HL-60 (cell line): ENCODE measurements at regions not wholly inside any gene's neighbourhood (a gene's known extent, or its start where the extent isn't known, plus 50 kb on each side); places are given as distances from the start of the nearest gene placed in this dataset.
A peak's percentile ranks its signal among the peaks of the same experiment; 100 is the strongest.

Experiments
- DNase-seq, 2 experiments: peaks; one replicate each; pipeline ENCODE4 v3.0.0-alpha.2; 2010 to 2020; ENCODE audit warnings: low read depth in 1 of 2, low spot score in 1 of 2
- H3K27ac ChIP-seq: fragments of 250-450 bp; sonication (Bioruptor Pico); replicated peaks from 2 replicates; pipeline ENCODE4 v1.5.1; 2020; ENCODE audit warnings: mild to moderate bottlenecking, moderate library complexity
- H3K27me3 ChIP-seq: fragments of 250-450 bp; sonication (Bioruptor Pico); 2 replicates; pipeline ENCODE4 v1.5.1; 2021; ENCODE audit warnings: mild to moderate bottlenecking, moderate library complexity; ENCODE audit not compliant: insufficient read depth, poor library complexity, severe bottlenecking
- H3K4me3 ChIP-seq: replicated peaks from 2 replicates; pipeline ENCODE4 v1.5.1; 2011; ENCODE audit warnings: mild to moderate bottlenecking, control low read depth, low read length; ENCODE audit not compliant: insufficient read depth
- GABPA ChIP-seq: IDR thresholded peaks from 2 replicates; pipeline ENCODE4 v1.6.1; 2012; ENCODE audit warnings: low read depth
- POLR2AphosphoS5 ChIP-seq: IDR thresholded peaks from 2 replicates; pipeline ENCODE4 v1.6.1; 2012; ENCODE audit warnings: low read depth
- SPI1 ChIP-seq: IDR thresholded peaks from 2 replicates; pipeline ENCODE4 v1.6.1; 2012; ENCODE audit warnings: low read depth, mild to moderate bottlenecking, borderline replicate concordance
- TF ChIP-seq, protein P1 (sequence below): IDR thresholded peaks from 2 replicates; pipeline ENCODE4 v1.6.1; 2012; ENCODE audit warnings: low read depth; ENCODE audit not compliant: insufficient replicate concordance
- TF ChIP-seq, protein P2 (sequence below): IDR thresholded peaks from one replicate; pipeline ENCODE4 v1.5.1; 2011; ENCODE audit warnings: low read length, control low read depth, inconsistent platforms; ENCODE audit not compliant: insufficient read depth

DNA sequence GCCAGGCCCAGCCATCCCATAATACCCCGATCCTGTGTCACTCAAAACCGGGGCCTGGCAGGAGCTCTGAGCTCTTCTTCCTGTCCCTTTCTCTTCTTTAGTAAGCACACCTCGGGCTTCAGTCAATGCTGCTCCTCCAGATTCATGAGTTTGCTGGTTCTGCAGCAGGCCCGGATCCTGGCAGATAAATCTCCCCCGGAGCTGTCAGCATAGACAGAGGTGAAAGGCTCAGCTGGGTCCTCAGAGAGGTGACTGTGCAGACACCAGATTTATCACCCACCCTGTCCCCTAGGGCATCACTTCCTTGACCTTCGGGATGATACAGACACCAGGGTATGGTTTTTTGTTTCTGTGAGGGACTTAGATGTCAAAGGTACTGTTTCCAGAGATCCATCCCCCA is 242.5 kb upstream of the N4BP1 start:
- DNase-seq = no peak
- TF ChIP-seq, protein P1, sequence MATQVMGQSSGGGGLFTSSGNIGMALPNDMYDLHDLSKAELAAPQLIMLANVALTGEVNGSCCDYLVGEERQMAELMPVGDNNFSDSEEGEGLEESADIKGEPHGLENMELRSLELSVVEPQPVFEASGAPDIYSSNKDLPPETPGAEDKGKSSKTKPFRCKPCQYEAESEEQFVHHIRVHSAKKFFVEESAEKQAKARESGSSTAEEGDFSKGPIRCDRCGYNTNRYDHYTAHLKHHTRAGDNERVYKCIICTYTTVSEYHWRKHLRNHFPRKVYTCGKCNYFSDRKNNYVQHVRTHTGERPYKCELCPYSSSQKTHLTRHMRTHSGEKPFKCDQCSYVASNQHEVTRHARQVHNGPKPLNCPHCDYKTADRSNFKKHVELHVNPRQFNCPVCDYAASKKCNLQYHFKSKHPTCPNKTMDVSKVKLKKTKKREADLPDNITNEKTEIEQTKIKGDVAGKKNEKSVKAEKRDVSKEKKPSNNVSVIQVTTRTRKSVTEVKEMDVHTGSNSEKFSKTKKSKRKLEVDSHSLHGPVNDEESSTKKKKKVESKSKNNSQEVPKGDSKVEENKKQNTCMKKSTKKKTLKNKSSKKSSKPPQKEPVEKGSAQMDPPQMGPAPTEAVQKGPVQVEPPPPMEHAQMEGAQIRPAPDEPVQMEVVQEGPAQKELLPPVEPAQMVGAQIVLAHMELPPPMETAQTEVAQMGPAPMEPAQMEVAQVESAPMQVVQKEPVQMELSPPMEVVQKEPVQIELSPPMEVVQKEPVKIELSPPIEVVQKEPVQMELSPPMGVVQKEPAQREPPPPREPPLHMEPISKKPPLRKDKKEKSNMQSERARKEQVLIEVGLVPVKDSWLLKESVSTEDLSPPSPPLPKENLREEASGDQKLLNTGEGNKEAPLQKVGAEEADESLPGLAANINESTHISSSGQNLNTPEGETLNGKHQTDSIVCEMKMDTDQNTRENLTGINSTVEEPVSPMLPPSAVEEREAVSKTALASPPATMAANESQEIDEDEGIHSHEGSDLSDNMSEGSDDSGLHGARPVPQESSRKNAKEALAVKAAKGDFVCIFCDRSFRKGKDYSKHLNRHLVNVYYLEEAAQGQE = no peak
- TF ChIP-seq, protein P2, sequence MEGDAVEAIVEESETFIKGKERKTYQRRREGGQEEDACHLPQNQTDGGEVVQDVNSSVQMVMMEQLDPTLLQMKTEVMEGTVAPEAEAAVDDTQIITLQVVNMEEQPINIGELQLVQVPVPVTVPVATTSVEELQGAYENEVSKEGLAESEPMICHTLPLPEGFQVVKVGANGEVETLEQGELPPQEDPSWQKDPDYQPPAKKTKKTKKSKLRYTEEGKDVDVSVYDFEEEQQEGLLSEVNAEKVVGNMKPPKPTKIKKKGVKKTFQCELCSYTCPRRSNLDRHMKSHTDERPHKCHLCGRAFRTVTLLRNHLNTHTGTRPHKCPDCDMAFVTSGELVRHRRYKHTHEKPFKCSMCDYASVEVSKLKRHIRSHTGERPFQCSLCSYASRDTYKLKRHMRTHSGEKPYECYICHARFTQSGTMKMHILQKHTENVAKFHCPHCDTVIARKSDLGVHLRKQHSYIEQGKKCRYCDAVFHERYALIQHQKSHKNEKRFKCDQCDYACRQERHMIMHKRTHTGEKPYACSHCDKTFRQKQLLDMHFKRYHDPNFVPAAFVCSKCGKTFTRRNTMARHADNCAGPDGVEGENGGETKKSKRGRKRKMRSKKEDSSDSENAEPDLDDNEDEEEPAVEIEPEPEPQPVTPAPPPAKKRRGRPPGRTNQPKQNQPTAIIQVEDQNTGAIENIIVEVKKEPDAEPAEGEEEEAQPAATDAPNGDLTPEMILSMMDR = no peak
- no peak for TF ChIP-seq GABPA
- TF ChIP-seq POLR2AphosphoS5 = no peak
- no peak for TF ChIP-seq SPI1
- no peak overlapping the region for H3K4me3 ChIP-seq
- no peak overlapping the region for H3K27ac ChIP-seq
- no peaks in the 10 kb centered on the region for H3K27me3 ChIP-seq

DNA sequence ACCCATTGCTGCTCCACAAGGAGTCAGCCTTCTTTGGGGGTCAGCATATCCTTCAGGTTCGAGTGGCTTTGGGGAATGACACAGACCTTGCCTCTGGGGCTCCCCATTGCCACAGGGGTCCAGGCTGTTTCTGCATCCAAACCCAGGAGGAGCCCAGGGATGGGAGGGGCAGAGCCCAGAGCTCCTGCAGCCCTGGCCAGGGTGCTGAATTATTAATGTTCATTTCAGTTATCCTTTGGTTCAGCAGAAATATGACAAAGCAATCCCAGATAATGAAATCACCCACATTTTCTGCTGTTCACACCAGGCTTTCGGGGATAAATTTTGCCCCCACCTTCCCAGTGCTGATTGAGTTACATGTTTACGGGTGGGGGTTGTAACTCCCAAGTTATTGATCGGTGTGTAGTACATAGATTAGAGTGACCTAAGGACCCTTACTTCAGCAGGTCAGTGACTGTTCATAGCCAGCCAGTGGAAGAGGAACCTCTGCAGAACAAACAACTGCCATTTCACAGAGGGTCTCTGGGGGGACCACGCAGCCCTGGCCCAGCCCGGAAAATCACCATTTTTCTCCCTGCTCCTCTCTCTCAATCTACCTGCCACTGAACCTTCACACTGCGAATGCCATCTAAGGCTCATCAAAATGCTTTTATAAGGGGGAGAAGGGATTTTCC is 240.3 kb upstream of the N4BP1 start:
- DNase-seq = no peak
- no peak overlapping the region for H3K4me3 ChIP-seq
- no peaks in the 10 kb centered on the region for H3K27me3 ChIP-seq

GRCh38 chr16:48846277-48846676 is 236.3 kb upstream of the N4BP1 start:
- Histone ChIP-seq H3K27ac (no peak overlapping the region), H3K27me3 (no peaks in the 10 kb centered on the region), H3K4me3 (no peak overlapping the region)
- no peak for DNase-seq
- TF ChIP-seq, protein P2 = no peak
- TF ChIP-seq, protein P1 = no peak
- TF ChIP-seq GABPA (no peak), SPI1 (no peak), POLR2AphosphoS5 (no peak)

More for the DNA sequence above, 240.3 kb upstream of the N4BP1 start:
- TF ChIP-seq, protein P1 = peak; percentile 82
- TF ChIP-seq, protein P2 = no peak
- TF ChIP-seq POLR2AphosphoS5 = no peak
- no peak for TF ChIP-seq GABPA
- no peak for TF ChIP-seq SPI1
- H3K27ac ChIP-seq = no peak overlapping the region
